CD4-positive, alpha-beta T cell (primary cell): ENCODE measurements at regions not wholly inside any gene's neighbourhood (a gene's known extent, or its start where the extent isn't known, plus 50 kb on each side); places are given as distances from the start of the nearest gene placed in this dataset.

Source experiments
- ATAC-seq: fragments of 200-7000 bp; cut with Tn5 transposase; one replicate; pipeline ENCODE4 v1.10.0; 2022; ENCODE audit warnings: mild to moderate bottlenecking; ENCODE audit not compliant: poor library complexity
- CTCF ChIA-PET: fragments of 350-600 bp; sonication (Branson Sonifier 250); formaldehyde crosslinking; loops from one replicate; lab custom pipeline; 2021; ENCODE audit warnings: antibody characterized with exemption, inconsistent platforms; lab: Charles Lee
- POLR2A ChIA-PET: fragments of 350-600 bp; sonication (Branson Sonifier 250); formaldehyde crosslinking; loops from one replicate; lab custom pipeline; 2021; ENCODE audit warnings: antibody characterized with exemption, inconsistent platforms; lab: Charles Lee
- DNase-seq, 14 experiments: peaks; one replicate each; pipeline ENCODE4 v3.0.0-alpha.2; 2013 to 2020; ENCODE audit warnings: mixed read lengths in 2 of 14
- H3K27ac ChIP-seq, 2 donors: one replicate each; pipeline versions ENCODE4 v1.5.1 to v1.7.0; 2013; ENCODE audit warnings: low read length in 2 of 2, low read depth in 1 of 2, mild to moderate bottlenecking in 1 of 2
- H3K27me3 ChIP-seq, 2 experiments: 1 replicate in 1 of 2; 2 replicates in 1 of 2; pipeline versions ENCODE4 v1.6.1 to v1.7.0; 2013; ENCODE audit warnings: low read length in 2 of 2, control low read depth in 1 of 2, mild to moderate bottlenecking in 1 of 2, moderate library complexity in 1 of 2; ENCODE audit not compliant: insufficient read depth in 2 of 2, control insufficient read depth in 1 of 2
- H3K36me3 ChIP-seq: one replicate; pipeline ENCODE4 v1.6.1; 2013; ENCODE audit warnings: low read length, control low read depth; ENCODE audit not compliant: insufficient read depth
- H3K4me1 ChIP-seq: one replicate; pipeline ENCODE4 v1.6.1; 2013; ENCODE audit warnings: low read length, control low read depth; ENCODE audit not compliant: insufficient read depth
- H3K4me3 ChIP-seq: one replicate; pipeline ENCODE4 v1.5.1; 2013; ENCODE audit warnings: mild to moderate bottlenecking, low read length, moderate library complexity
- H3K9me3 ChIP-seq, 2 experiments: 1 replicate in 1 of 2; 2 replicates in 1 of 2; pipeline versions ENCODE4 v1.6.1 to v1.7.0; 2013; ENCODE audit warnings: low read length in 2 of 2, mild to moderate bottlenecking in 2 of 2, control low read depth in 1 of 2, moderate library complexity in 1 of 2; ENCODE audit not compliant: control insufficient read depth in 1 of 2, insufficient read depth in 1 of 2
- H3K27ac Mint-ChIP-seq: one replicate; pipeline ENCODE4 v1.8.0; 2020; ENCODE audit warnings: mixed read lengths
- H3K27me3 Mint-ChIP-seq: one replicate; pipeline ENCODE4 v1.8.0; 2021; ENCODE audit warnings: mixed read lengths
- H3K36me3 Mint-ChIP-seq: one replicate; pipeline ENCODE4 v1.8.0; 2021; ENCODE audit warnings: low read depth, mixed read lengths
- H3K4me1 Mint-ChIP-seq: one replicate; pipeline ENCODE4 v1.8.0; 2021; ENCODE audit warnings: low read depth, mixed read lengths
- H3K4me3 Mint-ChIP-seq: one replicate; pipeline ENCODE4 v1.8.0; 2020; ENCODE audit warnings: mild to moderate bottlenecking, mixed read lengths
- H3K9me3 Mint-ChIP-seq: one replicate; pipeline ENCODE4 v1.8.0; 2020; ENCODE audit warnings: mixed read lengths
- CTCF ChIP-seq: fragments of 200-600 bp; IDR thresholded peaks from one replicate; pipeline ENCODE4 v1.8.0; 2022; ENCODE audit warnings: antibody characterized with exemption, mild to moderate bottlenecking
- intact Hi-C, 2 experiments: fragments of 100-400 bp; cut with DNase I in 1 of 2; cut with micrococcal nuclease in 1 of 2; formaldehyde crosslinking; loops; one replicate each; pipeline versions ENCODE4 v1.15.1 to v1.9.0; 2023 to 2025; cut with DNase I, micrococcal nuclease

- Mint-ChIP-seq H3K9me3 (no peaks in the 10 kb centered on the region), H3K27me3 (no peaks in the 10 kb centered on the region), H3K36me3 (no peaks in the 10 kb centered on the region), H3K27ac (no peak overlapping the region), H3K4me1 (no peaks in the 10 kb centered on the region), H3K4me3 (no peak overlapping the region)
- Histone ChIP-seq H3K9me3 (no peaks in the 10 kb centered on the region), H3K36me3 (no peaks in the 10 kb centered on the region), H3K4me1 (no peaks in the 10 kb centered on the region), H3K27me3 (no peaks in the 10 kb centered on the region), H3K27ac (no peak overlapping the region), H3K4me3 (no peak overlapping the region)
- no peak for TF ChIP-seq CTCF
- CTCF ChIA-PET, result no interaction called here
- no peak for DNase-seq
- ATAC-seq, result no peak
- POLR2A ChIA-PET, result no interaction called here
- intact Hi-C loops, result no loop called here
Measured at GRCh38 chr12:28938056-28938455, 211.0 kb upstream of the FAR2 start.

DNA sequence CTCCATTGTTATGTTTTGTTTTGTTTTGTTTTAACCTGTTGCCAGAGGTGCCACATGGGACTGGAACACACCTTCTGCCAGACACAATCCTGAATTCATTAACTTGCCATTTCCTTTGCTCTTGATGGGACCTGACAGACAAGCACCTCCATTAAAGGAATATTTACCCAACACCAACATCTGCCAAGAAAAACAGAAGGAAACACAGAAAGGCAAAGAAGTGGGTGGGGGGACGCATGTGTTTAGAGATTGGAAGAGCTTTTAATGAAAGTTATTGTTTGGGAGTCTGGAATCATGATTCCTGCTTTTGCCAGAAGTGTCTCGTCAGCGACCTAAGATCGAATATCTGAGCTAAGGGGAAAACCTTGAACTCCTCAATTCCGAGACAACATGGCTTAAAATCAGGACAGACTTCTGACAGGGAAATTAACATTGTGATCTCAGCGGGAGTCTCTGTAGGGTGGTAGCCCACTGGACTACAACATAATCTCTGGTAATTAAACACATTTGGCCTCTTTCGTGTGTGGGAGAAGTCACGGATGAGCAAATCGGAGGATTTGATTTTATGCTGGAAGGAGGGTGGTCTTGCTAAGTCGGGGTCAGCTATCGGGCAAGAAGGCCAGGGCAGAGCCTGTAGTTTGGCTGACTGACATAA, 210.4 kb upstream of the FAR2 start:
- Histone ChIP-seq H3K4me3 (no peak overlapping the region), H3K27me3 (no peaks in the 10 kb centered on the region), H3K27ac (no peak overlapping the region), H3K9me3 (no peaks in the 10 kb centered on the region), H3K4me1 (no peaks in the 10 kb centered on the region), H3K36me3 (no peaks in the 10 kb centered on the region)
- DNase-seq (no peak), ATAC-seq (no peak)
- no peaks in the 10 kb centered on the region for H3K4me1 Mint-ChIP-seq
- CTCF ChIA-PET, result no interaction called here
- no peak for TF ChIP-seq CTCF
- H3K4me3 Mint-ChIP-seq, result no peak overlapping the region
- POLR2A ChIA-PET, result no interaction called here
- H3K27ac Mint-ChIP-seq, result no peak overlapping the region
- no peaks in the 10 kb centered on the region for H3K27me3 Mint-ChIP-seq
- no peaks in the 10 kb centered on the region for H3K9me3 Mint-ChIP-seq
- intact Hi-C loops, result no loop called here
- H3K36me3 Mint-ChIP-seq, result no peaks in the 10 kb centered on the region

DNA sequence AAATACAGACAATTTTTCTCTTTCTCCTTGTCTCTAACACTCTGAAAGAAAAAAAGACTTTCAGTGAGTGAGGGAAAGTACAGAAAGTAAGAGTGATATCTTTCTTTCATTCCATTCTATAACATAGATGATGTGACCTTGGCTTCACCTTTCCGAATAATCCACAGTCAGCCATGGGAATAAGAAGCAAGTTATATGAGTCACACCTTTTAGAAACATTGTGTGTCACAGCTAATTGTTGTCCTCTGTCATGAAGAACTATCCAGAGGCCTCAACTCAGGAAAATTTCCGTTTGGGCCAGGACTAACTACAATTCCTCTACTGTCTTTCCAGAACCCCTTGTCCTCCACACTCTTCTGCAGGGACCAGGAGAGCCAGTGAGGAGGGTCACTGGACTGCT, 209.7 kb upstream of the FAR2 start:
- intact Hi-C loops, result no loop called here
- ATAC-seq, result no peak
- H3K9me3 Mint-ChIP-seq, result no peaks in the 10 kb centered on the region
- TF ChIP-seq CTCF, result no peak
- H3K4me1 Mint-ChIP-seq, result no peaks in the 10 kb centered on the region
- Histone ChIP-seq H3K9me3 (no peaks in the 10 kb centered on the region), H3K4me1 (no peaks in the 10 kb centered on the region), H3K4me3 (no peak overlapping the region), H3K27ac (no peak overlapping the region), H3K27me3 (no peaks in the 10 kb centered on the region), H3K36me3 (no peaks in the 10 kb centered on the region)
- H3K36me3 Mint-ChIP-seq, result no peaks in the 10 kb centered on the region
- H3K4me3 Mint-ChIP-seq, result no peak overlapping the region
- ChIA-PET POLR2A (no interaction called here), CTCF (no interaction called here)
- no peak for DNase-seq
- H3K27me3 Mint-ChIP-seq, result no peaks in the 10 kb centered on the region
- no peak overlapping the region for H3K27ac Mint-ChIP-seq
